ENCODE measurements at regions not wholly inside any gene's neighbourhood (a gene's known extent, or its start where the extent isn't known, plus 50 kb on each side); places are given as distances from the start of the nearest gene placed in this dataset.

- DNase-seq, result no peak
Measured at GRCh38 chr7:41060796-41061195, 642.1 kb downstream of the INHBA start.

GRCh38 chr7:41059796-41060195 is 643.1 kb downstream of the INHBA start:
- no peak for DNase-seq

GRCh38 chr7:41058986-41059741 is 643.7 kb downstream of the INHBA start:
- no peak for DNase-seq

- DNase-seq, result no peak
Measured at GRCh38 chr7:41054960-41055661, 647.8 kb downstream of the INHBA start.

- DNase-seq, result no peak
Measured at GRCh38 chr7:41053820-41054219, 649.1 kb downstream of the INHBA start.

GRCh38 chr7:41052736-41053135 is 650.2 kb downstream of the INHBA start:
- DNase-seq, result no peak

GRCh38 chr7:41052201-41052600 is 650.7 kb downstream of the INHBA start:
- DNase-seq, result no peak

- DNase-seq, result no peak
Measured at GRCh38 chr7:41051535-41051934, 651.4 kb downstream of the INHBA start.

GRCh38 chr7:41051062-41051461 is 651.8 kb downstream of the INHBA start:
- DNase-seq, result no peak

GRCh38 chr7:41048771-41049170 is 654.1 kb downstream of the INHBA start:
- DNase-seq, result no peak

GRCh38 chr7:41047789-41048191 is 655.1 kb downstream of the INHBA start:
- DNase-seq, result no peak

- no peak for DNase-seq
Measured at GRCh38 chr7:41047211-41047610, 655.7 kb downstream of the INHBA start.

- no peak for DNase-seq
Measured at GRCh38 chr7:41046776-41047175, 656.1 kb downstream of the INHBA start.

GRCh38 chr7:41046221-41046761 is 656.6 kb downstream of the INHBA start:
- peak in 1 of 4 experiments; percentile 6 for DNase-seq

- DNase-seq, result no peak
Measured at GRCh38 chr7:41045556-41046123, 657.2 kb downstream of the INHBA start.

GRCh38 chr7:41039981-41040380 is 662.9 kb downstream of the INHBA start:
- DNase-seq, result no peak

GRCh38 chr7:41039386-41039953 is 663.4 kb downstream of the INHBA start:
- DNase-seq, result no peak

GRCh38 chr7:41038211-41038610 is 664.7 kb downstream of the INHBA start:
- no peak for DNase-seq

- no peak for DNase-seq
Measured at GRCh38 chr7:41037691-41038090, 665.2 kb downstream of the INHBA start.

GRCh38 chr7:41035794-41036193 is 667.1 kb downstream of the INHBA start:
- DNase-seq, result no peak

GRCh38 chr7:41033500-41033899 is 669.4 kb downstream of the INHBA start:
- DNase-seq, result no peak

- DNase-seq, result no peak
Measured at GRCh38 chr7:41030673-41031072, 672.2 kb downstream of the INHBA start.

GRCh38 chr7:41029072-41029499 is 673.8 kb downstream of the INHBA start:
- peak in 1 of 4 experiments; percentile 13 for DNase-seq
